GM19395 (cell line): ENCODE measurements at regions not wholly inside any gene's neighbourhood (a gene's known extent, or its start where the extent isn't known, plus 50 kb on each side); places are given as distances from the start of the nearest gene placed in this dataset.
"Not testable (repeated sequence)": the region's sequence is repeated elsewhere in the genome, so short reads cannot be mapped to it uniquely, and the experiment has no call there.

Experiments used
- ATAC-seq: cut with Tn5 transposase; IDR thresholded peaks from one replicate; pipeline ENCODE4 v1.9.1; 2021; ENCODE audit warnings: mild to moderate bottlenecking, moderate library complexity; ENCODE audit not compliant: unreplicated experiment

DNA sequence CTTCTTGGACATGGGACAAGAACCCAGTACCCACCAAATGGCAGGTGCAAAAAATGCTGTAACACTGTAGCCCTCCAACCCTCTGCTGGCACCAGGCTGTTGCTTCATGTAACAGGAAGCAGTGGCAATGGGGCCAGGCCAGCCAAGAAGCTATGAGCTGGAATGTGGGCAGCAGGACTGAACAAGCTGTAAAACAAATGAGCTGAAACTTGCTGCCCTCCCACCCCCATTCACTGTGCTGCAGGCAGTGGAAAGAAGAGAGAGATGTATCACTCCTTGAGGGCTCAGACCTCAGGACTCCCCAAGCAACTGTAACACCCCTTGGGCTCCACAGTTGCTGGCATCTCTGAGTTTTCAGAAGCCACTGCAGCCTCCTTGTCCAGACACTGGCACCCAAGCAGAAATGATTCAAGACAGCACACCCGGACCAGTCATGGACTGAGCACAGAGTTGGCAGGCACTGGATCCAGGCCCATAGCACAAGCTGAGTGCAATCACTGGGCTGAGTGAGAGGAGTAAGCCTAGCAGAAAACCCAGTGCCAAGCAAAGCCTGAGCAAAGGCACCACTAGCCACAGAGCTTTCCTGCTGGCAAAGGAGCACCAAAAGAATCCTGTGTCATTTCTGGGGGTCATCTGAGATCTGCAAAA is 321.4 kb upstream of the CXADR start:
- ATAC-seq, result no peak

DNA sequence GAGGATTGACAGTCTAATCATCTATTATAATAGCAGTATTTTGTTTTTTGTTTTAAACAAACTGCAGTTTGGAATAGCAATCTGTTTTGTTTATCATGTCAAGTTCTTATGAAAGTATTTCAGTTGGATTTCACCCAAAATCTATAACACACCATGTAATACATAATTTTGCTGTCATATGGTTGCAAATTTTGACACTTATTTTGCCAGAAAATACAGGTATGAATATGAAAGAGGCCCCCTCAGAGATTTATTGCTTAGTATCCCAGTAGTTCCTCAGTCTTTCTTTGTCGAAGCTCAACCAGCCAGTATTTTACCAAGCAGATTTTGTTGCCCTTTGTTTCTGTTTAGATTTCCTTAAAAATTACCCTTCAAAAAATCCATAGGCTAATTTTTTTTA is 317.5 kb upstream of the CXADR start:
- no peak for ATAC-seq

DNA sequence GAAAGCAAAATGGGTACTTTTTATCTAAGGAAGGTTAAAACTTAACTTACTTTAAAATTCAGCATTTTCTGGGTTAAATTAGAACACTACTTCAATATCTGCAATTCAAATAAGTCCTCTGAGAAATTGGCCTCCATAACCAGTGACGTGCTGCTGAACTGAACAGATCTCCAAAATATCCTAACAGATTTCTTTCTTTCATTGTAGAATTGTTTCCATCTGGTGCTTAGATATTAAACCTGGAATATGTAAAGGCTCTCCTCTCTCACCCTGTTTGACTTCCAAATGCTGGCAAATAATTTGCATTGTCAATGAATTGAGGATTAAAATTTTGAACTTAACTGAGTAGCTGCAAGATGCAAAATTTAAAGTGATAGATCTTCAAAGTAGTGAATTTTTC is 316.9 kb upstream of the CXADR start:
- ATAC-seq, result no peak

DNA sequence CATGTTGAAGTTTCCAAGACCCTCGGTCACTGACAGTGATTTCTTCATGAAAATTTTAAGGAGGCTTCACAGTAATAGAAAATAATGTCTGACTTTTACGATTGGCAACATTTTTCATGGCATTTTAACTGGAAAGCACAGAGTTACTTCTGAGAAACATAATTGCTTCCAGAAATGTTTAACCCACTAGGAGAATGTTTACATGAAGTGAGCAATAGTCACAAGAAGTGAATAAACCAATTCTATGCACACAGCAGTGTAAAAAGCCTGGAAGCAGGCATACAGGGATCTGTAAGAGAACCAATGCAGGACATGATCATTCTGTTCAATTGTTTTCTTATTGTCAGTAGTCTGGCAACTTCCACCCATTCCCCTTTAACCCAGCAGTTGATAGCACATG is 316.2 kb upstream of the CXADR start:
- no peak for ATAC-seq

DNA sequence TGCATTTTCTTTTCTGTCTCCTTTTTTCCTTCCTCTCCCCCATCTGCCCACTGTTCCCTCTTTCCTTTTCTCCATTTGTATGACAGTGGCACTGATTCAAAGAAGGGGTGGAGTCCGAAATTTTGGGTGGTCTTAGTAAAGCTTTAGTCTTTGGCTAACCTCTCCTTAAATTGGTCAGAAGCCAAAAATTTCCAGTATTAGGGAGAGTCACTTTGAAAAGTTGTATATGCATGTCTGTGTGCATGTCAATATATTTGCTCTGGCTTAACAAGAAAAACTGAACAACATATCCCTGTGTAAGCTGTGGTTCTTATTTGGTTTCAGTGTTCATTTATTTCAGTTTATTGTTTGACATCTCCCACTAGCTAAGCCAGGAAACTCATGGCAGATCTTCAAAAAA is 314.8 kb upstream of the CXADR start:
- no peak for ATAC-seq

DNA sequence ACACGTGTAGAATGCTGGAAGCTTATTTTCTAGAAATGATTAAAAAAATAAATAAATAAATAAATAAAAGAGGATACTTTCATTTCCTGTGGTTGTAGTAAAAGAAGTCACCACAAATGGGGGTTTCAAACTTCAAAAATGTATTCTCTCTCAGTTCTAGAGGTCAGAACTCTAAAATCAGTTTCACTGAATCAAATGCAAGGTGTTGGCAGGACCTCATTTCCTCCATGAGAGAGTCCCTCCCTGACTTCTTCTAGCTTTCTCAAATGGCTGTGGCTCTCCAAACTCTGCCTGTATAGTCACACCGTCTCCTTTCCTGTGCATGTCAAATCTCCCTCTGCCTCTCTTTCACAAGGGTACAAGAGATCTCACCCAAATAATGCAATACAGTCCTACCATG is 312.6 kb upstream of the CXADR start:
- ATAC-seq, result no peak

DNA sequence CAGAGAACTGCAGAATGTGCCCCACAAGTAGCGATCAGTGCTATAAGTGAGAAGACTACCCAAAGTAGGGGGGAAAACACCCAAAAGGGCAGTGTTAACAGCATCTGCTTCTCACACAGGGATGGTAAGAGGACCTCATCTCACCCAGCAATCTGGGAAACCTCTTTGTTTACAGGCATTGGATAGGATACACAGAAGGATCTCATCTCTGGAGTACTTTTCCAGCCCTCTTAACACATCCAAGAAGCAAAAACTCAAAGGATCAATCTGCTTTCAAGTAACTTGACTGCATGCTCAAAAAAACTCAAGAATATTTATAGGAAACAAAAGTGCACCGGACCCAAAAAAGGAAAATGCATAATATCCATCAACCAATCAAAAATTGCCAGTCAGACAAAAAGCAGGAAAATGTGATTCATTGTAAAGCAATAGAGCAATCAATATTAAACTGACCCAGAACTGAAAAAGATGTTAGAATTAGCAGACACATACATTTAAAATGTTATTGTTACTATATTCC is 311.0 kb upstream of the CXADR start:
- no peak for ATAC-seq

DNA sequence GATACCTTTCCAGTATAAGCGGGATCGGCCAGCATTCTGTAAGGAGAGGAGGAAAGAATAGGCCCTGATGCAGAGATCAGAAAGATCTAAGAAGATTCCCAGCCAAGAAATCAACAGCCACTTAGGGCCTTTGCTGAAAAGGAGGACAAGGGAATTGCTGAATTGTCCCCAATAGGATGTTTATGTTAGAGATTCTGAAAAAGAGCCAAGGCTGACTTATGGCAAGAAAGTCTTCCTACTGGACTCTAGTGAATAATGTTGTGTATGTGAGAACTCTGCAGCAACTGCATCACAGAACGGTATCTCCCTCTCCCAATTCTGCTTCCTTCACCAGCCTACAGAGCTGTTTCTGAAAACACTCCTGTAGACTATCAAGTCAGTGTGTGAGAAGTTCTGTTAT is 298.0 kb upstream of the CXADR start:
- no peak for ATAC-seq

DNA sequence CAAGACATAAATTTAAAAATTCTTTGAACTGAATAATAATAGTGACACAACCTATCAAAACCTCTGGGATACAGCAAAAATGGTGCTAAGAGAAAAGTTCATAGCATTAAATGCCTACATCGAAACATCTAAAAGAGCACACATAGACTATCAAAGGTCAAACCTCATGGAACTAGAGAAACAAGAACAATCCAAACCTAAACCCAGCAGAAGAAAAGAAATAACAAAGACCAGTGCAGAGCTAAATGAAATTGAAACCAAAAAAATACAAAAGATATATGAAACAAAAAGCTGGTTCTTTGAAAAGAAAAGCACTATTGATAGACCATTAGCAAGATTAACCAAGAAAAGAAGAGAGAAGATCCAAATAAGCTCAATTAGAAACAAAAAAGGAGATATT is 293.8 kb upstream of the CXADR start:
- ATAC-seq, result not testable (repeated sequence)

DNA sequence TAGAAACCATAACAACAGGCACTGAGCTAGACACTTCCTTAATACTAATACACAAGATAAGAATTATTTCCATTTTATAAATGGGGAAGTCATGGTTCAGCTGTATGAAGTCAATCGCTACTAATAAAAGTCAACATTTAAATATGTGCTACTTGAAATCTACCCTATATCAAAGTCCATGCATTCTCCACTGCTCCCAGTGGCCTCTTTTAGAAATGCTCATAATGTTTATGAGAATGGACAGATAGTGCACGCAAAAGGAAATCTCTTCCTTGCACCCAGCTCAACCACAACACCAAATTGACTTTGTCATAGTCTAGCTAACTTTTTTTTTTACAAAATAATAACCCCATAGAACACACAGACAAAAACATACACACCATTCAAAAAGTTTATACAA is 281.7 kb upstream of the CXADR start:
- no peak for ATAC-seq

DNA sequence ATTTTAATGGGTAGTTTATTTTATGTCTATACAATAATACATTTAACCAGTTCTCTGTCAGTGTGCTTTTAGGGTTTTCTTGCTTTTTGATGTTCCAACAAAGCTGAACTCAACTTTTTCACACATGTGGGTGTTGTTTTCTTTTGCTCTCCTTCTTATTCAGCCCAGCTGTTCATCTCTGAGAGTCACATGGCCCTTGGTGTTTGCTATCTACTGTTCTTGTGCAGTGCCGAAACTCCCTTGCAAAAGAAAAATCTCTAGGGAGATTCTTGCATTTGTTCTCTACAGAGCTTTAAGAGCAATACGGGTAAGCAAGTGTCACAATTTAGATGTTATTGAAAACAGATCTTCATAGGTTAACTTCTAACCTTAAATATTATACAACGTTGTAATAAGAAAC is 281.1 kb upstream of the CXADR start:
- no peak for ATAC-seq

DNA sequence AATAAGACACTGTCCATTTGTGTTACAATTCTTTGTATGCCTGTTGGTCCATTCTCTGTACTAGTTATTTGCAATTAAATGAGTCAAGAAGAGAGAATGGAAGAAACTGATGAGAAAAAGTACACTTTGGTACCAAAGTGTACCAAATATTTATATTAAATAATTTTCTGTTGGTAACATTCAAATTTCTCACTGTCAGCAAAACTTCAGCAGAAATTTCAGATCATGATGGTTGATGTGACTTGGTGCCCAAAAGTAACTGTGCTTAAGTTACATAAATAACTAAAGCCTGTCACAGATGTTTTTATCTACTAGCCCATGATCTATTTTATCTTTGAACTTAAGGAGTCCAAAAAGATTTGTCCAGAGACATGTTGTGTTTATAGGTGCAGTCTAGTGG is 274.4 kb upstream of the CXADR start:
- no peak for ATAC-seq

DNA sequence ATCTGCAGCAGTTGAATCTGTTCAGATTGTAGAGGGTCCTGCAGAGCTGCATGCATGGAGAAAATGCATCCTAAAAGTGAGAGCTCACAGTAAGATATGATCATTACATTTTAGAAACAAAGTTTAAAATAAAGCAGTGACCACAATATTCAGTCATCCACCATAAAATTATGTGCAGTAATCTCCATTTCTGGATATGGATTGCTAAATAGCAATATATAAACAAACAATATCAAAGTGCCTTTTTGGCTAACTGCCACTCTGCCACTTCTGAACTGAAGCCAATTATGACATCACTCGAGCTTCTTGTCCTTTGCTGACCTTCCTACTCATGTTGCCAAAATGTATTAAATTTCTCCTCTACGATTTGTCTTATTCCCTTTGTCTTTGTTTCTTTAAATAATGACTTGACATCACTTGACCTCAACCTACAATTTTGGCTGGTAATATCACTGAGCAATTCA is 262.0 kb upstream of the CXADR start:
- ATAC-seq, result no peak

DNA sequence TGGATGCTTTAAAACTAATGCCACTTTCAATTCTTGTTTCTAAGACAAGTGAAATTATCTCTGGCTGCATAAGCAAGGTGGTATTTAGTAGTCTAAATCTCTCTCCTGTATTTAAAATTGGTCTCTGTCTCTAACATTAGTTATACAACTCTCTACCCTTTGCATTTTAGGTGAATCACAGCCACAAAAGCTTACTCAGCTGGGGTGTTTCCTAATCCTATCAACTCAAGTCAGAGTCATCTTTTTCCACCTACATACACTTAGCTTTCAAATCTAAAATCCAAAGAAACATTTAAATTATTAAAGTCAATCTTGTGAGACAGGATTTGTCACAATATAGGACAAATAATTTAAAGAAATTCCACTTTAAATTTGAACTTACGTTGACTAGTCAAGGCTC is 255.1 kb upstream of the CXADR start:
- no peak for ATAC-seq

DNA sequence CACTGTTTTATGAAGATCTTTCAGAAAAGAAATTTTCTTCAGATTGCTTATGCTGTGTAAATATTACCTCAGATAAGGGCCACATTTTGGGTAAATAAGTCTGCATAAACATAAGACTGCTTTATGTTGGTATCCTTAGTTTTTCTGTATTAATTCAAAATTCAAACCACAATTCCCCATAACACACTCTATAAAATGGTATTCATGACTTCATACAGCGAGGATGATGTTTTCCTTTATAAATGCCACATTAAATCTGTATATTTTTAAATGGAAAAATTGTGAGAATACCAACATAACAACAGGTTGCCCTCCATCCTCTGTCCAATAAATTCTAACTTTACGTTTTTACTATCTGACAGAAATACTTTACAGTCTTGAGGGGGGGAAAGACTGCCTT is 248.7 kb upstream of the CXADR start:
- ATAC-seq, result no peak

DNA sequence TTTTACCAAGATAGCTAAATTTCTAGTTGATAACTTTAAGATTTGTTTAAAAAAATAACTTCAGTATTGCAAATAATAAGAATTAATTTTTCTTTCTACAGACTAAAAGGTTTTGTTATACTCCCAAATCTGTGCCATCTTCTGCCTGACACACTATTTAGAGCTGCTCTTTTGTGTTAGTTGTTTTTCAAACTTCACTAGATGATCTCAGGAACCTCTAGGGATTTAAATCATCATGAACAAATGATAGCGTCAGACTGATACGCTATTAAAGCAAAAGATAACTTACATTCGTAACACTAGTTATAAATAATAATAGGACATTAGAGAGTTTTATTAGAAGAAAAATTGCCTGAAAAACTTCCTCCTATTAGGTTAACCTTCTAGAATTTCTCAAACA is 243.1 kb upstream of the CXADR start:
- ATAC-seq, result no peak

DNA sequence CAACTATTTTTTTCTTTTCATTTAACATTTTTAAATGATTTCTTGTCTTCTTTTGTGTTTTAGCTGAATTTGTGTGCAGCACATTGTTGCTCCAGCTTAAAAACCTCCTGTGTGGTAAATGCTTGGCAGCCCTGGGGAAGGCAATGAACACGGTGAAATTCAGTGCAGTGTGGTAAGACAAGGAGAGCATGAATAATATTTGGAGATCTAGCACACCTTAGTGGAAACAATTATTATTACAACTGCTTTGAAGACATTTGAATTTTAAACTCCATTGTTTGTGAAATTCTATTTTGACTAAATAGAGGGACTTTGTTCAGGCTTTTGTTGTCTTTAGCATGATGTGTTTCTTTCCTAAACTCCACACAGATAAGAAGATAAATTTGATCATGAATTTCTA is 242.6 kb upstream of the CXADR start:
- ATAC-seq, result no peak

DNA sequence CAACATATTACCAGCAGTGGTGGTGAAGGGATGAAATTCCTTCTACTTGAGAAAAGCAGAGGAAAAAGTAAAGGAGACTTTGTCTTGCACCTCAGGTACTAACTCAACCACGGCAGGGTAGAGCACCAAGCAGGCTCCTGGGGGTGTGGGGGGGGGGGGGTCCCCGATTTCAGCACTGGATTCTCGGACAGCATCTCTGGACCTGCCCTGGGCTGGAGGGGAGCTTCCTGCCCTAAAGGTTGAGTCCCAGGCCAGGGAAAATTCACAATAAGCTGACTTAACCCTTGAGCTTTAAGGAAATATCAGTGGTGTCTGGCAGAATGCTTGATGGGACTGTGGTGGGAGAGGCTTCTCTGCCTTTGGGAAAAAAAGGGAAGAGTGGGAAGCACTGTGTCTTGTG is 233.2 kb upstream of the CXADR start:
- no peak for ATAC-seq

DNA sequence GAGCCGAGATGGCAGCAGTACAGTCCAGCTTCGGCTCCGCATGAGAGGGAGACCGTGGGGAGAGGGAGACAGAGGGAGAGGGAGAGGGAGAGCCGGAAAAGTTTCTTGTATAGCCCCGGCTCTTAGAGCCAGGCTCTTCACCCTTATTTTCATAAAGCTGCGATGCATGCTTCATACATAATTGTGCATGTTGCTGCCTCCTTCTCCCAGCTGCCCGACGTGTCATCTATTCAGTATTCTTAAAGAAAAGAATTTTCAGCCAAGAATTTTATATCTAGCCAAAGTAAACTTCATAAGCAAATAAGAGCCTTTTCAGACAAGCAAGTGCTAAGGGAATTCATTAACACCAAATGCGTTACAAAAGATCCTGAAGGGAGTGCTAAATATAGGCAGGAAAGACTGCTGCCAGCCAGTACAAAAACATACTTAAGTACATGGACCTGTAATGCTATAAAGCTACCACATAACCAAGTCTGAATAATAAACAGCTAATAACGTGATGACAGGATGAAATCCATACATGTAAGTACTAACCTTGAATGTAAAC is 219.8 kb upstream of the CXADR start:
- ATAC-seq, result not testable (repeated sequence)

DNA sequence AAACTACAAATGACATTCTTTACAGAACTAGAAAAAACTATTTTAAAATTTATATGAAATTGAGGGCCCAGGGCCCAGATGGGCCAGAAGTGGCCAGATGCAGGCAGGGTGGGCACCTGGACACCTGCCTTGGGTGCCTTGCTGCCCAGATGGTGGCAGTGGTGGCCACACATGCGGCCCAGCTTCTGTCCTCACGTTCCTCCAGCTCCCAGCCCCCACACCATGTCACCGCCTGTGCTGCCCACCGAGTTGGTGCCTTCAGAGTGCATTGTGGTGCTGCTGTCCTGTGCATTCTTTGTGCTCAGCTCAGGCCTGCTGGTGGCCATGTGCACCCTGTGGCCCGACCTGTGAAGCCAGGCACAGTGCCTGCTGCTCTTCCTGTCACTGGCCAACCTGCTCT is 216.8 kb upstream of the CXADR start:
- no peak for ATAC-seq

DNA sequence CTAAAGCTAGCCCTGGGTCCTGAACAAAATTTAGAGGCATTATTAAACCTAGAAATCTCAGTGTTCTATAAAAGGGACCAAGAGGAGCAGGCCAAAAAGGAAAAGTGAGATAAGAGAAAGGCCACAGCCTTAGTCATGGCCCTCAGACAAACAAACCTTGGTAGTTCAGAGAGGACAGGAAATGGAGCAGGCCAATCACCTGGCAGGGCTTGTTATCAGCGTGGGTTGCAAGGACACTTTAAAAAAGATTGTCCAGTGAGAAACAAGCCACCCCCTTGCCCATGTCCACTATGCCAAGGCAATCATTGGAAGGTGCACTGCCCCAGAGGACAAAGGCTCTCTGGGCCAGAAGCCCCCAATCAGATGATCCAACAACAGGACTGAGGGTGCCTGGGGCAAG is 213.3 kb upstream of the CXADR start:
- ATAC-seq, result not testable (repeated sequence)

DNA sequence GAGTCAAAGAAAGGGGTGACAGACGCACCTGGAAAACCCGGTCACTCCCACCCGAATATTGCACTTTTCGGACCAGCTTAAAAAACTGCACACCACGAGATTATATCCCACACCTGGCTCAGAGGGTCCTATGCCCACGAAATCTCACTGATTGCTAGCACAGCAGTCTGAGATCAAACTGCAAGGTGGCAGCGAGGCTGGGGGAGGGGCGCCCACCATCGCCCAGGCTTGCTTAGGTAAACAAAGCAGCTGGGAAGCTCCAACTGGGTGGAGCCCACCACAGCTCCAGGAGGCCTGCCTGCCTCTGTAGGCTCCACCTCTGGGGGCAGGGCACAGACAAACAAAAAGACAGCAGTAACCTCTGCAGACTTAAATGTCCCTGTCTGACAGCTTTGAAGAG is 185.1 kb upstream of the CXADR start:
- ATAC-seq, result not testable (repeated sequence)

DNA sequence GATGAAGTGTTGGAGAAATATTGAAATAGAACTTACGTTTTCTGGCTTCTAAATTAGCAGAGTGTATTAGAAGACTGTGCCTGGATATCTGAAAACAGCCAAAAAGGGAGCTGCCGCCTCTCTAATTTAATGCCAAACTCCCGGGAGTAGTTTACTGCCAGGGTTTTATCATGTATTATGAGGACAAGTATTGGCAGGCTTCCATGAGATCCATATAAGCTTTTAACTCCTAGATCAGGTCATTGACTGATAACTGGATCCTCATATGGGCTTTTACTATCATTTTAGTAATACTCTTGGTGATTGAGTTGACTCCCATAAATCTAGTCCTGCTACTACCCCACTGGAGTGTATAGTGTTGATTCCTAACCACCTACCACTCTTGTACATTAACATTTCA is 178.4 kb upstream of the CXADR start:
- ATAC-seq, result no peak
